GM23338 (cell line): ENCODE measurements at regions not wholly inside any gene's neighbourhood (a gene's known extent, or its start where the extent isn't known, plus 50 kb on each side); places are given as distances from the start of the nearest gene placed in this dataset.

Experiments used
- CTCF ChIP-seq, 2 experiments: fragments of 200-600 bp in 1 of 2; sonication (generic) in 1 of 2; conservative IDR thresholded peaks; 2 replicates each; pipeline versions ENCODE4 v1.5.1 to v1.6.1; 2016 to 2017; ENCODE audit warnings: antibody characterized with exemption in 2 of 2, low read depth in 2 of 2, mild to moderate bottlenecking in 2 of 2, moderate library complexity in 1 of 2
- ETS1 ChIP-seq: IDR thresholded peaks from 2 replicates; pipeline ENCODE4 v1.6.1; 2016; ENCODE audit warnings: antibody characterized with exemption
- EZH2 ChIP-seq: fragments of 200-600 bp; sonication (generic); IDR thresholded peaks from one replicate; pipeline ENCODE4 v1.8.0; 2017; ENCODE audit warnings: antibody characterized with exemption, mild to moderate bottlenecking, low read depth; ENCODE audit not compliant: unreplicated experiment
- EZH2phosphoT487 ChIP-seq: fragments of 200-600 bp; sonication (generic); IDR thresholded peaks from one replicate; pipeline ENCODE4 v1.8.1; 2018; ENCODE audit warnings: antibody characterized with exemption; ENCODE audit not compliant: unreplicated experiment
- JUNB ChIP-seq: IDR thresholded peaks from one replicate; pipeline ENCODE4 v1.6.1; 2016; ENCODE audit warnings: antibody characterized with exemption; ENCODE audit not compliant: unreplicated experiment

DNA sequence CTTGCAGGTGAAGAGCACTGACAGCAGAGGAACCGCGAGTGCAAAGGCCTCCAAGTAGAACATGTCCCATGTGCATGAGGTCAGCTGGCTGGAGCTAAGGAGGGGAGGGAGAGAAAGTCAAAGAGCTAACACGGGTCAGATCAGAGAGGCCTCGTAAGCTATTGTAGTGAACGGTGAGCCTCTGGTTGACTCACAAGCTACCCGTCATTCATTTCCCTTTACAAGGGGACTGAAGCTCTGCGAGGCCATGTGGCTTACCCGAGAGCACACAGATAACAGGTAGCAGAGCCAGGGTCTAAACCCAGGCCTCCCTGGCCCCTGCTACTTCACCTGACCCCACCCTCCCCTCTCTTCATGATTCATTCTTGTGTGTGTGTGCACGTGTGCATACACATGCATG is 152.7 kb upstream of the ADRA1B start:
- no peak for TF ChIP-seq JUNB
- TF ChIP-seq CTCF (conservative IDR thresholded peaks at IDR 0.05; ENCODE audit: low read depth in 2 of 2): no peak
- no peak for TF ChIP-seq ETS1
- no peak for TF ChIP-seq EZH2
- TF ChIP-seq EZH2phosphoT487: no peak
